Eye (tissue), 1 donor: ENCODE measurements at regions not wholly inside any gene's neighbourhood (a gene's known extent, or its start where the extent isn't known, plus 50 kb on each side); places are given as distances from the start of the nearest gene placed in this dataset.
"Not testable (repeated sequence)": the region's sequence is repeated elsewhere in the genome, so short reads cannot be mapped to it uniquely, and the experiment has no call there.

Source experiments
- DNase-seq: peaks from one replicate; pipeline ENCODE4 v3.0.0-alpha.2; 2015

- not testable (repeated sequence) for DNase-seq
These were observed 192.9 kb downstream of the SPDYE17 start for GRCh38 chr7:76839214-76839613.

DNA sequence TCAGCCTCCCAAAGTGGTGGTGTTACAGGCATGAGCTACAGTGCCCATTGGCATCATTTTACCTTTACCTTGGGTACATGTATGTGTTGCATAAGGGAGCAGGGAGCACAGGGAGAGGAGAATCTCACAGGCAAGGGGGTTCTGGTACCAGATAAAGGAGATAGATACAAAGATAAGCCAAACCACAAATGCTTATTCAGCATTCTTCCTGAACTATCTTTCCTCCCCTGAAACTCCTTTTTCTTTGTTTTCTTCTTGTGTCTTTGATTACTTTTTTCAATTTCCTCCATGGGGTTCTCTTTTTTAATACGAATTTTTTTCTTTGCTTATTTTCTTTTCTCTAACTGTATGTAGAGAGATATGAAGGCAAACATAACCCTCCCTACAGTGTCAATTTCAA is 193.8 kb downstream of the SPDYE17 start:
- not testable (repeated sequence) for DNase-seq

GRCh38 chr7:76829233-76829632 is 202.2 kb upstream of the POMZP3 start:
- not testable (repeated sequence) for DNase-seq

DNA sequence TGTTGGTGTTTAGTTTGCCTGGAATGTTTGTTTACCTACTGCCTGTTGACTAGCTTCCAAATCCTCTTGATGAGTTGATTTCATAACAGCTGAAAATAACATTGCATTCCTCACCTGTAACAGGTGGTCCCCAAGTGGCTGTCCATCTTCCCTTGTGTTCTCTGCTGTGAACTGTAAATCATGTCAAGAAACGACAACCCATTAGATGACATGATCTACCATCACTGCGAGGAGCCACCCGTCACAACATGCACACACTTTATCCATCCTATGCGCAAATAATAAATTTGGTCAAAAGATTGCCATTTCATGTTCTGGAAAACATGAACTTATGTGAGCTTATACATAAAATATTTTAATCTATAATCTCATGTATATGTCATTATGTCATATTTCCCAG is 199.1 kb upstream of the POMZP3 start:
- not testable (repeated sequence) for DNase-seq

DNA sequence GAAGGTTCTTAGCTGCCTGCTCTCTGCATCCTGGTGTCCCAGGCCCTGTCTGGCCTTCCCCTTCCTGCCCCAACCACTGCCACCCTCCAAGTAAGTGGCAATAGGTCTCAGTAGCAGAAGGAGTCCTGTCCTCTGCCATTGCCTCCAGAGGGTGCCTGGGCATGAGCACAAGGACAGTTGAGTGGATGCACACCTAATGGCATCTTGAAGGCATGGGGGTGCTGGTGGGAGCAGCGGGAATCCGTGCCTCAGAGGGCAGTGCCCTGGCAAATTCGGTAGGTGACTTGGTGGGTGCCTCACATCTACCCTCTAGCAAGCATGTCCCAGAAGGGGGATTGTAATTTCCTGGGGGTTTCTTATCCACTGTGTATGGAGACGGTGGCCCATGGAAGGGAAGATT is 182.8 kb upstream of the POMZP3 start:
- not testable (repeated sequence) for DNase-seq

- not testable (repeated sequence) for DNase-seq
These were observed 180.6 kb upstream of the POMZP3 start for GRCh38 chr7:76807588-76808100.

DNA sequence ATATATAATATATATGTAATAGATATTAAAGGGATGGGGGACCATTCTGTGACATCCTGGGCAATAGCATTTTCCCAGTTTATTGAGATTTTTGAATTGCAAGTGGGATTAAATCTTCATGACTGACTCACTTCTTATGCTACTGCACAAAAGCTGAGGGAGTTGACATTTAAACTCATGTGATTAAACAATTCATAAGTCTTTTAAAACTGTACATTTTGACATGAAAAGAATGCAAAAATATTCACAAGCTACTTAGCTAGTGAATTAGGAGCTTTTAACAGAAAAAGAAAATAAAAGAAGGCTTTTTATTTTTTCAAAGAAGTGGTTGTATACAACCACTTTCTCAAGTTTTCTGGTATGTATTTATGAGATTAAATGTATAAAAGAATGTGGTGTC is 179.4 kb upstream of the POMZP3 start:
- DNase-seq: not testable (repeated sequence)

DNA sequence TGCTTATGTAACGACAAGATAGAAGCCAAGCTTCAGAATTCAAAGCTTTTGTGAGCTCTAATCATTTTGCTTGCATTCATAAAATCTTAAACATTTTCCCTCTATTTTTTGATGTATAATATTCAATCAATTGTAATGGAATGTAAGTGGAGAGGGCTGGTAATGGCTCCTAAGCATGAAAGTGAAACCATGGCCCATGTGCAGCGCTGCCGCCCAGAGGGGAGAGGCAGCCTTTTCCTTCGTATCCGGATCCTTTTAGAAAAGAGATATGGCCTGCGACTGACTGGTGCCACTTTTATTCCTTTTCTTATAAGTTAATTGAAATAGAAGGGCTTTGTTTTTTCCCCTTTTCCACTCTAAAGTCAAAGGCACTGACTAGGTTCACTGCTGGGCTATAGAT is 178.9 kb upstream of the POMZP3 start:
- DNase-seq: peak; percentile 4

DNA sequence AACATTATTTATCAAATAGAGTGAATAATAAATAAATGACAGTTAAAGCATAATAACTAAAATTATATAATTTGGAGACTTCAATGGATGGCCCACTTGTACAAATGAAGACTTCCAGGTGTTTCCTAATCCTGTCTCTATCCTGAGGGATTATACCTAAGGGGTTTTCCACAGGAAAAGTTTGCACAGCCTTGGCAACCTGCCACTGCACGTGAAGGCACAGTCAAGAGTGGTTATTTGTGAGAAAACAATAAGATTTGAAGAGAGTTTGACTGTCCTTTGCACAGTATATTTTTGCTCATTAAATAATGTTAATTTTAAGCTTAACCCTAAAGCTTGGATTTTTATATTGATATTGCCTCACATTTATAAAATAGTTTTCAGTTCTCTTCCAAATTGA is 178.2 kb upstream of the POMZP3 start:
- not testable (repeated sequence) for DNase-seq

DNA sequence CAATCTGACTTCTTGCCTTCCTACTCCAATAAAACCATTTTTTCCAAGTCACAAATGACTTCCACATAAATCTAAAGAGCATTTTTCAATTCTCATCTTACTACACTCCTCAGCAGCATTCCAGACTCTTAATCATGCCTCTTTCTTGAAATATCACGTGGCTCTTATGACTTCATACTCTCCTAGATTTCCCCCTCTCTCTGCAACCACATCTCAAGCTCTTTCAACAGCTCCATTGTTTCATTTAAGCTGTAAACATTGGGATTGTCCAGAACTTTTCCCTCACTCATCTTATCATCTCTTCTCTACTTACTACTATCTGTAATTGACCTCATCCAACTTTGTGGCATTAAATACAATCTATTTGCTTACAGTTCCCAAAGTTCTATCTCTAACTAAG is 170.6 kb upstream of the POMZP3 start:
- not testable (repeated sequence) for DNase-seq

GRCh38 chr7:76780693-76781092 is 153.6 kb upstream of the POMZP3 start:
- DNase-seq: not testable (repeated sequence)

DNA sequence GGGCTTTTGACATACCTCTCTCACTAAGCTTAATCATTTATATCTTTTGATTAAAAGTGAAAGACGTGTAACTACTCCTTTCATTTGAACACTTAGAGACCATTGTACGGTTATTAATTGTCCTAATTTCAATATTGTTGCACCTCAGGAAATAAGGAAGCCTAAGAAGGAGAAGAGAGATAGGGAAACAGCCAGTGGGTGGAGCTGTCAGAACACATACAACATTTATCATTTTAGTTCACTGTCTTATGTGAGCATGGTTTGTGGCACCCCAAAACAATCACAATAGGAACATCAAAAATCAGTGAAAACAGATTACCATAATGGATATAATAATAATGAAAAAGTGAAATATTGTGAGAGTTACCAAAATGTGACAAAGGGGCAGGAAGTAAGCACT is 147.2 kb upstream of the POMZP3 start:
- not testable (repeated sequence) for DNase-seq

DNA sequence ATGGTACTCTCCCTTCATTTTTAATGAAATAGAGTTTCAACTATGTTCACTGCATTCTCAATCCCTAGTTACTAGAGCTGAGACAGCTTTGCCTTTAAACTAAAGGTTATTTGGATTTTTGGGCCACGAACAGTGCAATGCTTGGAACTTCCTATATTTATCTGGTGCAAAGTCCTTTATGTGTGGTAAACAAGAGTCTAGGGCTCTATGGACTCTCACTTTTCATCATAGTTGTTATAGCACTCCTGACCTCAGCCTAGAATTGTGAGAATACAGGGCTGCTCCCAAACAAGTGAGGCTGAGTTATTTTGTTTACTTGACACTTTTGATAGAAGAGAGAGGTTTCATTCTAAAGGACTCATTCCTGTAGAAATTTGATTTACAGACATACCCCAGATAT is 144.9 kb upstream of the POMZP3 start:
- not testable (repeated sequence) for DNase-seq

DNA sequence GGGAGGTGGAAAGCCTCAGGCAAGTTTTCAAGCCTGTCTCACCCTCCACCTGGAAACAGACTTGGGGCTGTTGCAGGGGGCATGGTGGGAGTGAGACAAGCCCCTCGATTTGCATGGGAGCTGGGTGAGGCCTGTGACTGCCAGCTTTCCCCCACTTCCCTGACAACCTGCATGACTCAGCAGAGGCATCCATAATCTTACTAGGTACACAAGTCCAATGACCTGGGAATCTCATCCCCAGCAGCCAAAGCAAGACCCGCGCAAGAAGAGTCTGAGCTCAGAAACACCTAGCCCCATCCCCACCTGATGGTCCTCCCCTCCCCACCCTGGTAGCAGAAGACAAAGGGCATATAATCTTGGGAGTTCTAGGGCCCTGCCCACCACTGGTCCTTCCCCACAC is 136.9 kb upstream of the POMZP3 start:
- DNase-seq: not testable (repeated sequence)

GRCh38 chr7:76760546-76761220 is 133.6 kb upstream of the POMZP3 start:
- DNase-seq: not testable (repeated sequence)

DNA sequence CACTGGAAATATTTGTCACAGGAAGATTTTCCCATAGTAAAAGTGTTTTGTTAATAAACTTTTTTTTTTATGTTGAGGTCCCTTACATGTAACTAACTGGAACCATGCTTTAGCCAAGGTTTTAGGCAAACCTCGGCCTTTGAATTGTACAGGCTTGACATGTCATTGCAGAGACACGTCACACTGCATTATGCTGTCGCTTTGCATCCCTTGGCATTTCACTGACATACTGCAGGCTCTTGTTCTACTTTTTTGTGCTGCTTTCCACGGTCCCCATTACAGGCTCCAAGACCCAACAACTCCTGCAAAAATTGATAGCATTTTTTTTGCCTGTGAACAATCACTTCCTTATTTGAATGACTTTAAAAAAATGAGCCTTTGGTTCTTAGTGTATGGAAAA is 112.5 kb upstream of the POMZP3 start:
- peak; percentile 62 for DNase-seq

GRCh38 chr7:76736724-76737123 is 109.6 kb upstream of the POMZP3 start:
- not testable (repeated sequence) for DNase-seq

DNA sequence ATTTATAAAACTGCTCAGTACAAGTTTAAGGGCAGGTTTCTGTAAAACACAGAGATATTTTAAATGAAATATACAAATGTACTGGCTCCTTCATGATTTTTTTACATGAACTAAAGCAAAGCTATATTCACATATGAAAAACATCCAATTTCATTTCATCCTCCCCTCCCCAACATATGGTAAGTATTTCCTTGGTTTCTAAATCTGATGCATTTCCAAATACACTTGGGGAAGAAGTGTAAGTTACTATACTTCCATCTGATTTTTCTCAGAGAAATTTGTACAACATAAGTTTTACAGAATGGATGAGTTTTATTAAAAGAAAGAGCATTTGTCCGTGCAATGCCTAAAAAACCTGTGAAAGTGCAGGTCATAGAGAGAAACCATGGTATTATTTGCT is 109.0 kb upstream of the POMZP3 start:
- DNase-seq: peak; percentile 22

GRCh38 chr7:76735668-76736067 is 108.6 kb upstream of the POMZP3 start:
- DNase-seq: not testable (repeated sequence)

GRCh38 chr7:76728571-76728974 is 101.5 kb upstream of the POMZP3 start:
- DNase-seq: not testable (repeated sequence)

DNA sequence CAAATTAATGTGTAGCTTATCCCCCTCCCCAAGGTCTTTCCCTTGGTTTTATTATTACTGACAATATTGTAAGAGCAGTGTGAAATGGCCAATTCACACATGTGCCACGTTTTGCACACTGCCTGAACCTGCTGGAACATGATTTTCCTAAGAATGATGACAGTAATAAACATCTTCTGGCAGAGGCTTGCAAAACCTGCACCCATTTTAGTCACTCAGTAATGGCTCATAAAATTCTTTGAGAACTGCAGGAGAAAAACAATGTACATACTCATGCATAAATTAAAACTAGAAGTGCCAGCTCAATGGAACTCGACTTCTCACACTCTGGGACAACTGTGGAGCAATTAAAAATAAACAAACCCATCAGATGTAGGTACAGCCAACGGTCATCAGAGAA is 96.8 kb upstream of the POMZP3 start:
- not testable (repeated sequence) for DNase-seq

- not testable (repeated sequence) for DNase-seq
These were observed 89.5 kb upstream of the POMZP3 start for GRCh38 chr7:76716551-76716950.

DNA sequence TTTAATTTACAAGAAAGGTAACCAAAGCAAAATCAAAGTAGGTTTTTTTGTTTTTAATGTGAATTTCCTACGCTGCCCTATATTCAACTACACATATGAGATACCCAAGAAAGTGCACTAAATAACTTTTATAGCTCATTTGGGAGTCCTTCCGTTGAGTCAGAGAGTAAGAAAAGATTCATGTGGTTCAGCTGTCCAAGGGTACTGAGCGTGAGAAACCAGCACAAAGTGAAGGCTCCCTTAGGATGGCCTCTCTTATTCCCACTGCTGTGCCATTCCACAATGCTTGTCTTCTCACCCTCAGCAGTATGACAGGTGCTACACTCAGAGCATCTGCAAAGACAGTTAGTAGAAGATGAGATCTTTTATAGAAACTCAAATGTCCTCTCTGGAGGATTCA is 85.8 kb upstream of the POMZP3 start:
- not testable (repeated sequence) for DNase-seq

- DNase-seq: peak; percentile 62
These were observed 84.6 kb upstream of the POMZP3 start for GRCh38 chr7:76711648-76712047.

DNA sequence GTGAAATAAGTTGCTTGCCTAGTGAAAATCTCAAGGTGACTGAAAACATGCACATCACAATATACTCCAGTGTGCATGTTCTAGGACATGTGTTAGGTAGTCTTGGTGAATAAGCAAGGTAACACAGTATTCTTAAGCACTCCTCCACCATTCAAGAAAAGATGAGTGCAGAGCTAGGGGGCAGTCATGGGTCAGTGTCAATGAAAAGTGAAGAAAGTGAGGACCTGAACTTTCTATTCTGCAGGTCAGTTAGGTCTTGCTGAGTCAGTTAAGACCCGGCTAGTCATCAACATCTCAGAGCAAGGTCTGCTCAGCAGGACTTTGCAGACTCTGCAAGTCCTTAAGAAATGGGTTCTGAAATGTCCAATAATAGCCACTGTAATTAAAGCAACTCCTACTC is 82.6 kb upstream of the POMZP3 start:
- DNase-seq: not testable (repeated sequence)
